Stomach (tissue), 4 donors: ENCODE measurements at regions not wholly inside any gene's neighbourhood (a gene's known extent, or its start where the extent isn't known, plus 50 kb on each side); places are given as distances from the start of the nearest gene placed in this dataset.

ENCODE experiments used
- POLR2A ChIP-seq, 4 donors: fragments of 450-650 bp; IDR thresholded peaks; one replicate each; pipeline ENCODE4 v1.6.1; 2016; ENCODE audit warnings: antibody characterized with exemption in 4 of 4, control low read depth in 2 of 4, mild to moderate bottlenecking in 1 of 4, moderate library complexity in 1 of 4
- POLR2AphosphoS5 ChIP-seq, 3 donors: sonication (generic); formaldehyde crosslinking; IDR thresholded peaks; one replicate each; pipeline ENCODE4 v1.6.1; 2016; ENCODE audit warnings: antibody characterized with exemption in 3 of 3
- TF ChIP-seq, protein P1 (sequence below), 7 experiments: fragments of 450-650 bp in 4 of 7; fragments of 200-600 bp in 3 of 7; sonication (generic) in 3 of 7; IDR thresholded peaks; one replicate each; pipeline ENCODE4 v1.5.1; 2016 to 2019; ENCODE audit warnings: antibody characterized with exemption in 7 of 7, control low read depth in 2 of 7, mild to moderate bottlenecking in 1 of 7

- TF ChIP-seq POLR2AphosphoS5 (IDR thresholded peaks at IDR 0.05), result no peak
- TF ChIP-seq, protein P1, sequence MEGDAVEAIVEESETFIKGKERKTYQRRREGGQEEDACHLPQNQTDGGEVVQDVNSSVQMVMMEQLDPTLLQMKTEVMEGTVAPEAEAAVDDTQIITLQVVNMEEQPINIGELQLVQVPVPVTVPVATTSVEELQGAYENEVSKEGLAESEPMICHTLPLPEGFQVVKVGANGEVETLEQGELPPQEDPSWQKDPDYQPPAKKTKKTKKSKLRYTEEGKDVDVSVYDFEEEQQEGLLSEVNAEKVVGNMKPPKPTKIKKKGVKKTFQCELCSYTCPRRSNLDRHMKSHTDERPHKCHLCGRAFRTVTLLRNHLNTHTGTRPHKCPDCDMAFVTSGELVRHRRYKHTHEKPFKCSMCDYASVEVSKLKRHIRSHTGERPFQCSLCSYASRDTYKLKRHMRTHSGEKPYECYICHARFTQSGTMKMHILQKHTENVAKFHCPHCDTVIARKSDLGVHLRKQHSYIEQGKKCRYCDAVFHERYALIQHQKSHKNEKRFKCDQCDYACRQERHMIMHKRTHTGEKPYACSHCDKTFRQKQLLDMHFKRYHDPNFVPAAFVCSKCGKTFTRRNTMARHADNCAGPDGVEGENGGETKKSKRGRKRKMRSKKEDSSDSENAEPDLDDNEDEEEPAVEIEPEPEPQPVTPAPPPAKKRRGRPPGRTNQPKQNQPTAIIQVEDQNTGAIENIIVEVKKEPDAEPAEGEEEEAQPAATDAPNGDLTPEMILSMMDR (IDR thresholded peaks at IDR 0.05), result no peak
- no peak for TF ChIP-seq POLR2A (IDR thresholded peaks at IDR 0.05)
Observed at GRCh38 chr5:35316611-35317274, 86.5 kb upstream of the PRLR start.
